H9 (cell line): ENCODE measurements at regions not wholly inside any gene's neighbourhood (a gene's known extent, or its start where the extent isn't known, plus 50 kb on each side); places are given as distances from the start of the nearest gene placed in this dataset.

Experiments
- DNase-seq: peaks from one replicate; pipeline ENCODE4 v3.0.0-alpha.2; 2017
- H2AFZ ChIP-seq: one replicate; pipeline ENCODE4 v1.6.1; 2013; ENCODE audit warnings: mild to moderate bottlenecking, low read length, control low read depth, moderate library complexity
- H2AK5ac ChIP-seq: 2 replicates; pipeline ENCODE4 v1.6.1; 2013; ENCODE audit warnings: low read length, control low read depth, mixed read lengths; ENCODE audit not compliant: insufficient read length
- H2BK120ac ChIP-seq: one replicate; pipeline ENCODE4 v1.6.1; 2013; ENCODE audit warnings: low read depth, mild to moderate bottlenecking, low read length, control low read depth, inconsistent platforms; ENCODE audit not compliant: poor library complexity, severe bottlenecking
- H2BK12ac ChIP-seq: 2 replicates; pipeline ENCODE4 v1.6.1; 2013; ENCODE audit warnings: low read length, control low read depth, mixed read lengths, low read depth; ENCODE audit not compliant: insufficient read length
- H2BK15ac ChIP-seq: 2 replicates; pipeline ENCODE4 v1.6.1; 2013; ENCODE audit warnings: low read depth, low read length, control low read depth
- H2BK20ac ChIP-seq: one replicate; pipeline ENCODE4 v1.6.1; 2013; ENCODE audit warnings: low read depth, mild to moderate bottlenecking, low read length, control low read depth, inconsistent platforms; ENCODE audit not compliant: poor library complexity, severe bottlenecking
- H2BK5ac ChIP-seq: 2 replicates; pipeline ENCODE4 v1.6.1; 2013; ENCODE audit warnings: low read length, control low read depth, mixed read lengths; ENCODE audit not compliant: insufficient read length
- H3K14ac ChIP-seq: 2 replicates; pipeline ENCODE4 v1.6.1; 2013; ENCODE audit warnings: low read length, control low read depth; ENCODE audit not compliant: insufficient read depth
- H3K18ac ChIP-seq: 2 replicates; pipeline ENCODE4 v1.6.1; 2013; ENCODE audit warnings: low read depth, mild to moderate bottlenecking, mixed read lengths, low read length, control low read depth; ENCODE audit not compliant: insufficient read length
- H3K23ac ChIP-seq: 2 replicates; pipeline ENCODE4 v1.6.1; 2013; ENCODE audit warnings: low read length, control low read depth, mixed read lengths, low read depth; ENCODE audit not compliant: insufficient read length
- H3K23me2 ChIP-seq: 2 replicates; pipeline ENCODE4 v1.6.1; 2013; ENCODE audit warnings: low read depth, mild to moderate bottlenecking, mixed read lengths, low read length, control low read depth; ENCODE audit not compliant: insufficient read length, poor library complexity, severe bottlenecking
- H3K27ac ChIP-seq: 2 replicates; pipeline ENCODE4 v1.5.1; 2013; ENCODE audit warnings: low read length, control low read depth, mixed read lengths, low read depth; ENCODE audit not compliant: insufficient read length
- H3K27me3 ChIP-seq: 2 replicates; pipeline ENCODE4 v1.6.1; 2013; ENCODE audit warnings: low read length, control low read depth, inconsistent platforms; ENCODE audit not compliant: insufficient read depth
- H3K4ac ChIP-seq: 2 replicates; pipeline ENCODE4 v1.6.1; 2013; ENCODE audit warnings: low read depth, mild to moderate bottlenecking, control low read depth, inconsistent platforms, low read length, moderate library complexity
- H3K4me1 ChIP-seq: 2 replicates; pipeline ENCODE4 v1.6.1; 2013; ENCODE audit warnings: low read length, control low read depth, inconsistent platforms; ENCODE audit not compliant: insufficient read depth
- H3K4me2 ChIP-seq: 2 replicates; pipeline ENCODE4 v1.6.1; 2013; ENCODE audit warnings: low read length, control low read depth, mixed read lengths; ENCODE audit not compliant: insufficient read length, insufficient read depth
- H3K56ac ChIP-seq: 2 replicates; pipeline ENCODE4 v1.6.1; 2013; ENCODE audit warnings: low read depth, mild to moderate bottlenecking, mixed read lengths, low read length, control low read depth; ENCODE audit not compliant: insufficient read length
- H3K79me1 ChIP-seq: 2 replicates; pipeline ENCODE4 v1.6.1; 2013; ENCODE audit warnings: low read depth, mild to moderate bottlenecking, moderate library complexity, low read length, control low read depth, inconsistent platforms; ENCODE audit not compliant: insufficient read depth, poor library complexity, severe bottlenecking
- H3K79me2 ChIP-seq: 2 replicates; pipeline ENCODE4 v1.6.1; 2013; ENCODE audit warnings: low read length, control low read depth, inconsistent platforms; ENCODE audit not compliant: insufficient read depth
- H3K9ac ChIP-seq: 2 replicates; pipeline ENCODE4 v1.6.1; 2013; ENCODE audit warnings: low read length, control low read depth, mixed read lengths; ENCODE audit not compliant: insufficient read length; ENCODE audit errors: extremely low read depth
- H3K9me3 ChIP-seq: one replicate; pipeline ENCODE4 v1.6.1; 2013; ENCODE audit warnings: low read depth, low read length, inconsistent platforms; ENCODE audit not compliant: control insufficient read depth
- H3T11ph ChIP-seq: one replicate; pipeline ENCODE4 v1.6.1; 2013; ENCODE audit warnings: mild to moderate bottlenecking, low read length, control low read depth, inconsistent platforms
- H4K20me1 ChIP-seq: one replicate; pipeline ENCODE4 v1.6.1; 2013; ENCODE audit not compliant: control insufficient read depth, insufficient read length, insufficient read depth
- H4K5ac ChIP-seq: 2 replicates; pipeline ENCODE4 v1.6.1; 2013; ENCODE audit warnings: low read depth, mild to moderate bottlenecking, mixed read lengths, low read length, control low read depth; ENCODE audit not compliant: insufficient read length
- H4K8ac ChIP-seq: replicated peaks from 2 replicates; pipeline ENCODE4 v1.6.1; 2013; ENCODE audit warnings: low read length, control low read depth, mixed read lengths, low read depth; ENCODE audit not compliant: insufficient read length
- H4K91ac ChIP-seq: 2 replicates; pipeline ENCODE4 v1.6.1; 2013; ENCODE audit warnings: low read depth, mild to moderate bottlenecking, moderate library complexity, mixed read lengths, low read length, control low read depth; ENCODE audit not compliant: insufficient read length
- H3K27ac Mint-ChIP-seq, 3 experiments: 2 replicates in 2 of 3; 3 replicates in 1 of 3; pipeline ENCODE4 v1.8.0; 2020 to 2021; ENCODE audit warnings: mixed read lengths in 3 of 3, mild to moderate bottlenecking in 1 of 3, moderate library complexity in 1 of 3
- H3K27me3 Mint-ChIP-seq: 2 replicates; pipeline ENCODE4 v1.8.0; 2021; ENCODE audit warnings: low read depth, mild to moderate bottlenecking, moderate library complexity, mixed read lengths
- H3K36me3 Mint-ChIP-seq, 3 experiments: 2 replicates in 2 of 3; 3 replicates in 1 of 3; pipeline ENCODE4 v1.8.0; 2020 to 2021; ENCODE audit warnings: low read depth in 3 of 3, mixed read lengths in 3 of 3; ENCODE audit not compliant: insufficient read depth in 1 of 3
- H3K4me1 Mint-ChIP-seq, 2 experiments: 2 replicates each; pipeline ENCODE4 v1.8.0; 2020; ENCODE audit warnings: mixed read lengths in 2 of 2
- H3K4me3 Mint-ChIP-seq, 2 experiments: 2 replicates in 1 of 2; 3 replicates in 1 of 2; pipeline ENCODE4 v1.8.0; 2020 to 2021; ENCODE audit warnings: mild to moderate bottlenecking in 2 of 2, mixed read lengths in 2 of 2, moderate library complexity in 1 of 2
- H3K9me3 Mint-ChIP-seq, 2 experiments: 2 replicates in 1 of 2; 3 replicates in 1 of 2; pipeline ENCODE4 v1.8.0; 2020; ENCODE audit warnings: mild to moderate bottlenecking in 2 of 2, mixed read lengths in 2 of 2, moderate library complexity in 1 of 2
- WGBS: extraction: QIAGEN DNeasy Blood & Tissue Kit; methylation state at CpG from one replicate; pipeline ENCODE4 v1.1.7; 2013; ENCODE audit warnings: missing lambda C conversion rate, low lambda C conversion rate, mixed read lengths; ENCODE audit not compliant: insufficient read length; ENCODE audit errors: extremely low coverage; 5-methylcytosine and 5-hydroxymethylcytosine counted together
- TF ChIP-seq, protein P1 (sequence below): fragments of 200-600 bp; sonication (generic); conservative IDR thresholded peaks from 3 replicates; pipeline ENCODE4 v1.8.0; 2021; ENCODE audit warnings: antibody characterized with exemption, mild to moderate bottlenecking

DNA sequence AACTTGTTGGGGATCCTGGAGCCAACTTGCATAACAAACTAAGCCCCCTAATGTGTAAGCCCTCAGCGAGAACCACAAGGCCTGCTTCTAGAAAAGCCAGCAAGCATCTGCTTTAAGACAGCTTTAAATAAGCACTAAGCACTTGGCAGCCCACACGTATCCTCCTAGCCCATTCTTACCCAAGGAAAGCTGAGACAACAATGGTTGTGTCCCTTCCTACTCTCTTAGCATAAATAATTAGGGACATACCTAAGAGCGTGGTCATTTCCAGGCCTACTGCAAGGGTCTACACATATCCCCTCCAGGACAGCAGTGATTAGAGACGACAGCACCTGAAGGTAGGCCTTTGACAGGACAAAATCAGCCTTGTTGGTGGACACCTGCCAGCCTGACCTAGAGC lies 322.8 kb upstream of the PPARGC1A start:
- Histone ChIP-seq H3K4me2 (no peak overlapping the region), H2AFZ (no peak overlapping the region), H4K8ac (no peak overlapping the region), H3K79me2 (no peaks in the 10 kb centered on the region), H2BK12ac (no peak overlapping the region), H4K91ac (no peak overlapping the region), H3K23me2 (no peaks in the 10 kb centered on the region), H2BK120ac (no peak overlapping the region), H3K9me3 (no peaks in the 10 kb centered on the region), H3K23ac (no peak overlapping the region), H3K14ac (no peak overlapping the region), H2BK5ac (no peak overlapping the region), H3K56ac (no peak overlapping the region), H3K9ac (no peak overlapping the region), H4K20me1 (no peaks in the 10 kb centered on the region), H2BK15ac (no peak overlapping the region), H3K4me1 (no peaks in the 10 kb centered on the region), H3K27ac (no peak overlapping the region), H2BK20ac (no peak overlapping the region), H3K18ac (no peak overlapping the region), H3K27me3 (no peaks in the 10 kb centered on the region), H3T11ph (no peak overlapping the region), H4K5ac (no peak overlapping the region), H3K79me1 (no peaks in the 10 kb centered on the region), H3K4ac (no peak overlapping the region), H2AK5ac (no peak overlapping the region)
- no peak for DNase-seq
- Mint-ChIP-seq H3K9me3 (peaks cover 0 to 2% of the 10 kb centered on the region in 2 experiments; a peak in 1 of 5 replicates), H3K27ac (peak overlapping the region in 1 of 3 experiments; percentile 21; a peak in 2 of 7 replicates), H3K27me3 (peaks cover 2% of the 10 kb centered on the region; the same call in 1 of the 2 replicates), H3K4me1 (peaks cover 6 to 10% of the 10 kb centered on the region in 2 experiments; a peak in 3 of 4 replicates), H3K4me3 (no peak overlapping the region), H3K36me3 (no peaks in the 10 kb centered on the region)
- TF ChIP-seq, protein P1, sequence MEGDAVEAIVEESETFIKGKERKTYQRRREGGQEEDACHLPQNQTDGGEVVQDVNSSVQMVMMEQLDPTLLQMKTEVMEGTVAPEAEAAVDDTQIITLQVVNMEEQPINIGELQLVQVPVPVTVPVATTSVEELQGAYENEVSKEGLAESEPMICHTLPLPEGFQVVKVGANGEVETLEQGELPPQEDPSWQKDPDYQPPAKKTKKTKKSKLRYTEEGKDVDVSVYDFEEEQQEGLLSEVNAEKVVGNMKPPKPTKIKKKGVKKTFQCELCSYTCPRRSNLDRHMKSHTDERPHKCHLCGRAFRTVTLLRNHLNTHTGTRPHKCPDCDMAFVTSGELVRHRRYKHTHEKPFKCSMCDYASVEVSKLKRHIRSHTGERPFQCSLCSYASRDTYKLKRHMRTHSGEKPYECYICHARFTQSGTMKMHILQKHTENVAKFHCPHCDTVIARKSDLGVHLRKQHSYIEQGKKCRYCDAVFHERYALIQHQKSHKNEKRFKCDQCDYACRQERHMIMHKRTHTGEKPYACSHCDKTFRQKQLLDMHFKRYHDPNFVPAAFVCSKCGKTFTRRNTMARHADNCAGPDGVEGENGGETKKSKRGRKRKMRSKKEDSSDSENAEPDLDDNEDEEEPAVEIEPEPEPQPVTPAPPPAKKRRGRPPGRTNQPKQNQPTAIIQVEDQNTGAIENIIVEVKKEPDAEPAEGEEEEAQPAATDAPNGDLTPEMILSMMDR, result no peak
- no CpG with 5 or more reads among the region's 4 CpGs for WGBS
